Endodermal cell (in vitro differentiated cells): ENCODE measurements at regions not wholly inside any gene's neighbourhood (a gene's known extent, or its start where the extent isn't known, plus 50 kb on each side); places are given as distances from the start of the nearest gene placed in this dataset.

Experiments
- DNase-seq: peaks from one replicate; pipeline ENCODE4 v3.0.0-alpha.2; 2017
- H3K27ac ChIP-seq: 2 replicates; pipeline ENCODE4 v1.5.1; 2013; ENCODE audit warnings: mild to moderate bottlenecking, low read depth, low read length, moderate library complexity
- H3K27me3 ChIP-seq: 2 replicates; pipeline ENCODE4 v1.6.1; 2013; ENCODE audit warnings: mild to moderate bottlenecking, low read length, moderate library complexity; ENCODE audit not compliant: insufficient read depth, control insufficient read depth, poor library complexity, severe bottlenecking
- H3K36me3 ChIP-seq: 2 replicates; pipeline ENCODE4 v1.7.0; 2013; ENCODE audit warnings: mild to moderate bottlenecking, low read length, moderate library complexity; ENCODE audit not compliant: control insufficient read depth, insufficient read depth
- H3K4me1 ChIP-seq: one replicate; pipeline ENCODE4 v1.7.0; 2013; ENCODE audit warnings: low read length; ENCODE audit not compliant: control insufficient read depth, insufficient read depth
- H3K4me3 ChIP-seq: 2 replicates; pipeline ENCODE4 v1.5.1; 2013; ENCODE audit warnings: mild to moderate bottlenecking, low read length, moderate library complexity
- H3K9ac ChIP-seq: 2 replicates; pipeline ENCODE4 v1.6.1; 2013; ENCODE audit warnings: mild to moderate bottlenecking, low read length, moderate library complexity; ENCODE audit not compliant: poor library complexity, severe bottlenecking; ENCODE audit errors: extremely low read depth
- H3K9me3 ChIP-seq: 2 replicates; pipeline ENCODE4 v1.6.1; 2013; ENCODE audit warnings: mild to moderate bottlenecking, low read length, moderate library complexity; ENCODE audit not compliant: control insufficient read depth
- H3K27ac Mint-ChIP-seq: 2 replicates; pipeline ENCODE4 v1.8.0; 2020; ENCODE audit warnings: mixed read lengths
- H3K27me3 Mint-ChIP-seq: 2 replicates; pipeline ENCODE4 v1.8.0; 2021; ENCODE audit warnings: mild to moderate bottlenecking, mixed read lengths; ENCODE audit not compliant: insufficient read depth
- H3K36me3 Mint-ChIP-seq: 2 replicates; pipeline ENCODE4 v1.8.0; 2020; ENCODE audit warnings: low read depth, mixed read lengths
- H3K4me1 Mint-ChIP-seq: 2 replicates; pipeline ENCODE4 v1.8.0; 2020; ENCODE audit warnings: mixed read lengths
- H3K4me3 Mint-ChIP-seq: 2 replicates; pipeline ENCODE4 v1.8.0; 2020; ENCODE audit warnings: mild to moderate bottlenecking, moderate library complexity, mixed read lengths
- H3K9me3 Mint-ChIP-seq: 2 replicates; pipeline ENCODE4 v1.8.0; 2020; ENCODE audit warnings: mild to moderate bottlenecking, mixed read lengths
- CTCF ChIP-seq: fragments of 200-600 bp; sonication (generic); conservative IDR thresholded peaks from 2 replicates; pipeline ENCODE4 v1.5.0; 2021; ENCODE audit warnings: antibody characterized with exemption, mild to moderate bottlenecking
- WGBS, 2 experiments: methylation state at CpG; one replicate each; pipeline versions ENCODE4 v1.1.5 to v1.1.7; 2013; ENCODE audit warnings: missing lambda C conversion rate in 2 of 2, mixed read lengths in 1 of 2; ENCODE audit not compliant: insufficient coverage in 1 of 2, insufficient read length in 1 of 2; 5-methylcytosine and 5-hydroxymethylcytosine counted together

GRCh38 chrX:126701380-126701779 lies 118.1 kb upstream of the PRR32 start:
- TF ChIP-seq CTCF = no peak

GRCh38 chrX:126718440-126718839 lies 101.1 kb upstream of the PRR32 start:
- Mint-ChIP-seq H3K4me1 (no peaks in the 10 kb centered on the region), H3K9me3 (peaks cover 17% of the 10 kb centered on the region)
- WGBS, 2 experiments = 58% methylated on average over 1 of the region's 1 CpG; no CpG with 5 or more reads in 1 of the 2 experiments

More at GRCh38 chrX:126701380-126701779, 118.1 kb upstream of the PRR32 start:
- peaks cover 33% of the 10 kb centered on the region for H3K9me3 Mint-ChIP-seq
- Histone ChIP-seq H3K4me1 (no peaks in the 10 kb centered on the region), H3K9me3 (no peaks in the 10 kb centered on the region), H3K36me3 (no peaks in the 10 kb centered on the region), H3K27ac (no peak overlapping the region), H3K9ac (no peak overlapping the region), H3K27me3 (no peaks in the 10 kb centered on the region), H3K4me3 (no peak overlapping the region)
- no peak overlapping the region for H3K27ac Mint-ChIP-seq
- no peak overlapping the region for H3K4me3 Mint-ChIP-seq
- H3K27me3 Mint-ChIP-seq = no peaks in the 10 kb centered on the region
- H3K36me3 Mint-ChIP-seq = no peaks in the 10 kb centered on the region
- H3K4me1 Mint-ChIP-seq = no peaks in the 10 kb centered on the region
- DNase-seq = no peak
- WGBS, 2 experiments = 97% methylated on average over 2 of the region's 2 CpGs; no CpG with 5 or more reads in 1 of the 2 experiments

GRCh38 chrX:126719208-126719607 lies 100.3 kb upstream of the PRR32 start:
- H3K9me3 ChIP-seq = no peaks in the 10 kb centered on the region
- H3K4me3 ChIP-seq = no peak overlapping the region
- H3K27me3 ChIP-seq = no peaks in the 10 kb centered on the region
- H3K27me3 Mint-ChIP-seq = no peaks in the 10 kb centered on the region
- no peak overlapping the region for H3K9ac ChIP-seq
- no peaks in the 10 kb centered on the region for H3K36me3 ChIP-seq
- peaks cover 17% of the 10 kb centered on the region for H3K9me3 Mint-ChIP-seq
- H3K4me1 Mint-ChIP-seq = no peaks in the 10 kb centered on the region
- no peak for DNase-seq
- H3K4me1 ChIP-seq = no peaks in the 10 kb centered on the region
- no peaks in the 10 kb centered on the region for H3K36me3 Mint-ChIP-seq
- 89% methylated on average over 1 of the region's 1 CpG; no CpG with 5 or more reads in 1 of the 2 experiments for WGBS, 2 experiments
- no peak for TF ChIP-seq CTCF
- no peak overlapping the region for H3K4me3 Mint-ChIP-seq
- no peak overlapping the region for H3K27ac Mint-ChIP-seq
- H3K27ac ChIP-seq = no peak overlapping the region

More at GRCh38 chrX:126718440-126718839, 101.1 kb upstream of the PRR32 start:
- TF ChIP-seq CTCF = no peak
- Histone ChIP-seq H3K9me3 (no peaks in the 10 kb centered on the region), H3K4me3 (no peak overlapping the region), H3K27me3 (no peaks in the 10 kb centered on the region), H3K36me3 (no peaks in the 10 kb centered on the region), H3K4me1 (no peaks in the 10 kb centered on the region), H3K27ac (no peak overlapping the region), H3K9ac (no peak overlapping the region)
- no peak for DNase-seq
- no peak overlapping the region for H3K4me3 Mint-ChIP-seq
- H3K36me3 Mint-ChIP-seq = no peaks in the 10 kb centered on the region
- no peak overlapping the region for H3K27ac Mint-ChIP-seq
- no peaks in the 10 kb centered on the region for H3K27me3 Mint-ChIP-seq
